K562 (cell line): ENCODE measurements at regions not wholly inside any gene's neighbourhood (a gene's known extent, or its start where the extent isn't known, plus 50 kb on each side); places are given as distances from the start of the nearest gene placed in this dataset.

Experiments used
- ATAC-seq: fragments of 200-7000 bp; cut with Tn5 transposase; 3 replicates; pipeline ENCODE4 v1.9.1; 2020; ENCODE audit warnings: moderate library complexity
- BruUV-seq: library from RNA; stranded (reverse); fragments of 400-500 nt; replicated peaks from 2 replicates; lab custom pipeline; 2021; lab: Mats Ljungman, UMichigan
- CTCF ChIA-PET: fragments of 300-600 bp; formaldehyde crosslinking; extraction: SDS; loops from one replicate; lab custom pipeline; 2021; ENCODE audit warnings: low intra/inter-chr PET ratio; lab: Yijun Ruan, JAX
- POLR2A ChIA-PET: fragments of 300-600, 350-650 bp; sonication (Branson Sonifier 250); formaldehyde crosslinking; extraction: SDS; loops from one replicate; lab custom pipeline; 2021; ENCODE audit warnings: antibody characterized with exemption, inconsistent platforms; lab: Yijun Ruan, JAX
- DNase-seq, 4 experiments: peaks; one replicate each; pipeline versions ENCODE4 v3.0.0 to v3.0.0-alpha.2; 2011 to 2018; ENCODE audit warnings: low spot score in 3 of 4, mixed read lengths in 3 of 4; ENCODE audit errors: extremely low read depth in 1 of 4
- FAIRE-seq: peaks from 2 replicates; lab custom pipeline; 2011; peaks lifted over from hg19 to GRCh38; lab: Jason Lieb, UNC
- H2AFZ ChIP-seq: 2 replicates; pipeline ENCODE4 v1.6.0; 2011; ENCODE audit warnings: low read depth, low read length, control low read depth, inconsistent platforms
- H3K27ac ChIP-seq: fragments of 200-600 bp; 3 replicates; pipeline ENCODE4 v1.8.0; 2011; ENCODE audit warnings: low read depth, mild to moderate bottlenecking, control low read depth, inconsistent platforms, low read length, moderate library complexity, mixed read lengths; ENCODE audit errors: extremely low read depth
- H3K27me3 ChIP-seq, 2 experiments: fragments of 300-600 bp in 1 of 2; 2 replicates in 1 of 2; 3 replicates in 1 of 2; pipeline versions ENCODE4 v1.6.0 to v1.8.0; 2011; ENCODE audit warnings: inconsistent platforms in 2 of 2, low read length in 2 of 2, mild to moderate bottlenecking in 1 of 2, mixed read lengths in 1 of 2, moderate library complexity in 1 of 2; ENCODE audit not compliant: control insufficient read depth in 2 of 2, insufficient read depth in 2 of 2
- H3K36me3 ChIP-seq: fragments of 300-600 bp; 3 replicates; pipeline ENCODE4 v1.8.0; 2011; ENCODE audit warnings: mild to moderate bottlenecking, low read length, inconsistent platforms; ENCODE audit not compliant: control insufficient read depth, insufficient read depth
- H3K4me1 ChIP-seq, 2 experiments: fragments of 200-600 bp in 1 of 2; replicated peaks in 1 of 2; 2 replicates in 1 of 2; 3 replicates in 1 of 2; pipeline versions ENCODE4 v1.5.1 to v1.8.0; 2011; ENCODE audit warnings: inconsistent platforms in 2 of 2, low read length in 2 of 2, mild to moderate bottlenecking in 1 of 2, mixed read lengths in 1 of 2, moderate library complexity in 1 of 2; ENCODE audit not compliant: control insufficient read depth in 2 of 2, insufficient read depth in 2 of 2
- H3K4me2 ChIP-seq: 2 replicates; pipeline ENCODE4 v1.6.1; 2011; ENCODE audit warnings: low read length, control low read depth, inconsistent platforms, mixed read lengths; ENCODE audit not compliant: insufficient read depth
- H3K4me3 ChIP-seq: fragments of 200-600 bp; sonication (generic), shearing (Covaris generic); 2 replicates; pipeline ENCODE4 v1.5.1; 2016; ENCODE audit warnings: control low read depth, inconsistent platforms
- H3K79me2 ChIP-seq: fragments of 200-600 bp; 3 replicates; pipeline ENCODE4 v1.8.0; 2011; ENCODE audit warnings: low read length, inconsistent platforms; ENCODE audit not compliant: control insufficient read depth, insufficient read depth
- H3K9ac ChIP-seq, 2 experiments: 2 replicates each; pipeline versions ENCODE4 v1.6.0 to v1.6.1; 2011; ENCODE audit warnings: low read depth in 2 of 2, low read length in 2 of 2, control low read depth in 1 of 2, inconsistent platforms in 1 of 2, mild to moderate bottlenecking in 1 of 2, mixed read lengths in 1 of 2; ENCODE audit not compliant: insufficient read depth in 1 of 2
- H3K9me1 ChIP-seq: one replicate; pipeline ENCODE4 v1.6.0; 2011; ENCODE audit warnings: inconsistent platforms, mild to moderate bottlenecking, low read length, moderate library complexity; ENCODE audit not compliant: control insufficient read depth, insufficient read depth
- H3K9me3 ChIP-seq: replicated peaks from 2 replicates; pipeline ENCODE4 v1.5.1; 2011; ENCODE audit warnings: low read depth, low read length, inconsistent platforms; ENCODE audit not compliant: control insufficient read depth, insufficient read depth
- H4K20me1 ChIP-seq: replicated peaks from 2 replicates; pipeline ENCODE4 v1.6.1; 2011; ENCODE audit warnings: low read length, inconsistent platforms, mixed read lengths; ENCODE audit not compliant: control insufficient read depth, insufficient read depth
- DEAF1 ChIP-seq: fragments of 450-650 bp; formaldehyde crosslinking; IDR thresholded peaks from 2 replicates; pipeline ENCODE4 v1.4.0; 2020; ENCODE audit warnings: mild to moderate bottlenecking, moderate library complexity
- HDAC8 ChIP-seq: fragments of 450-650 bp; IDR thresholded peaks from 2 replicates; pipeline ENCODE4 v1.6.1; 2016; ENCODE audit warnings: mild to moderate bottlenecking, missing genetic modification characterization, moderate library complexity, missing compliant biosample characterization
- HINFP ChIP-seq: fragments of 450-650 bp; conservative IDR thresholded peaks from 2 replicates; pipeline ENCODE4 v1.6.1; 2016; ENCODE audit warnings: missing genetic modification characterization, low read depth, mild to moderate bottlenecking, control low read depth, missing compliant biosample characterization
- SPI1 ChIP-seq: IDR thresholded peaks from 2 replicates; pipeline ENCODE4 v1.6.1; 2011; ENCODE audit warnings: low read depth, low read length, control low read depth, borderline replicate concordance
- XRCC4 ChIP-seq: IDR thresholded peaks from one replicate; pipeline ENCODE4 v1.6.1; 2011; ENCODE audit not compliant: insufficient read depth, insufficient read length; ENCODE audit errors: extremely low read depth
- ZNF512 ChIP-seq: IDR thresholded peaks from 2 replicates; pipeline ENCODE4 v1.6.1; 2016; ENCODE audit warnings: missing genetic modification characterization, missing compliant biosample characterization
- ZNF589 ChIP-seq: fragments of 200-800 bp; sonication (Bioruptor generic); IDR thresholded peaks from 2 replicates; pipeline ENCODE4 v1.6.1; 2016; ENCODE audit warnings: low read depth, missing genetic modification characterization, missing compliant biosample characterization
- ZNF668 ChIP-seq: fragments of 250-450 bp; sonication (Bioruptor Pico); IDR thresholded peaks from 2 replicates; pipeline ENCODE4 v1.8.0; 2022; ENCODE audit warnings: mild to moderate bottlenecking, inconsistent platforms
- WGBS: fragments of 100-300 bp; shearing (Covaris generic); methylation state at CpG from one replicate; pipeline ENCODE4 v1.1.6; 2016; ENCODE audit warnings: low coverage, mixed read lengths; ENCODE audit not compliant: insufficient coverage; ENCODE audit errors: missing lambda C conversion rate; 5-methylcytosine and 5-hydroxymethylcytosine counted together
- in situ Hi-C: fragments of 300-500 bp; cut with MboI; formaldehyde crosslinking; loops from 4 replicates; pipeline ENCODE4 v1.15.0; 2018; ENCODE audit warnings: inconsistent platforms, mixed read lengths
- intact Hi-C: fragments of 100-400 bp; cut with micrococcal nuclease; formaldehyde crosslinking; loops from 2 replicates; pipeline ENCODE4 v1.14.2; 2022

- FAIRE-seq: no peak
- Histone ChIP-seq H3K4me1 (no peaks in the 10 kb centered on the region), H3K79me2 (no peaks in the 10 kb centered on the region), H3K4me2 (no peak overlapping the region), H3K4me3 (no peak overlapping the region), H3K9me3 (no peaks in the 10 kb centered on the region), H2AFZ (no peak overlapping the region), H3K9ac (no peak overlapping the region), H3K9me1 (no peaks in the 10 kb centered on the region), H3K27me3 (no peaks in the 10 kb centered on the region), H4K20me1 (no peaks in the 10 kb centered on the region), H3K27ac (no peak overlapping the region), H3K36me3 (no peaks in the 10 kb centered on the region)
- BruUV-seq: no TSS peak
- TF ChIP-seq DEAF1 (CRISPR knock-in tag): no peak
- no peak for TF ChIP-seq HDAC8 (tag)
- no peak for TF ChIP-seq HINFP (tag)
- no peak for TF ChIP-seq ZNF668 (CRISPR knock-in tag)
- no peak for TF ChIP-seq XRCC4
- TF ChIP-seq ZNF589 (CRISPR knock-in tag): no peak
- no peak for TF ChIP-seq ZNF512
- no peak for TF ChIP-seq SPI1
- 3% methylated on average over 11 of the region's 11 CpGs for WGBS
- in situ Hi-C loops (no loop called here), intact Hi-C loops (no loop called here)
- ATAC-seq: no peak
- ChIA-PET CTCF (no interaction called here), POLR2A (interaction anchor here (0.6 kb wide), 1 partner anchor 15 kb away, joined by 3 read pairs; no protein-coding TSS in a partner anchor)
- DNase-seq: no peak
Measured at GRCh38 chr2:180191432-180192124, 184.5 kb upstream of the CWC22 start.
